ENCODE measurements at regions not wholly inside any gene's neighbourhood (a gene's known extent, or its start where the extent isn't known, plus 50 kb on each side); places are given as distances from the start of the nearest gene placed in this dataset.
"Not testable (repeated sequence)": the region's sequence is repeated elsewhere in the genome, so short reads cannot be mapped to it uniquely, and the experiment has no call there.

- ATAC-seq (no peak), DNase-seq (no peak)
- intact Hi-C loops (cut with DNase I, micrococcal nuclease) = no loop called here
These were observed 559.8 kb upstream of the FANCL start for GRCh38 chr2:58800881-58801280.

GRCh38 chr2:58798676-58799208, 557.6 kb upstream of the FANCL start:
- no peak for ATAC-seq
- DNase-seq = no peak
- intact Hi-C loops (cut with DNase I, micrococcal nuclease) = no loop called here

GRCh38 chr2:58796239-58796910, 555.2 kb upstream of the FANCL start:
- intact Hi-C loops (cut with DNase I, micrococcal nuclease) = no loop called here
- no peak for DNase-seq
- ATAC-seq = no peak

GRCh38 chr2:58794916-58795315, 553.8 kb upstream of the FANCL start:
- DNase-seq = no peak
- intact Hi-C loops (cut with DNase I, micrococcal nuclease) = no loop called here
- ATAC-seq = no peak

GRCh38 chr2:58794103-58794502, 553.0 kb upstream of the FANCL start:
- intact Hi-C loops (cut with DNase I, micrococcal nuclease) = no loop called here
- ATAC-seq = no peak

GRCh38 chr2:58788402-58788801, 547.3 kb upstream of the FANCL start:
- intact Hi-C loops (cut with DNase I, micrococcal nuclease) = no loop called here

More at GRCh38 chr2:58794103-58794502, 553.0 kb upstream of the FANCL start:
- no peak for DNase-seq

GRCh38 chr2:58770846-58771245, 529.7 kb upstream of the FANCL start:
- ATAC-seq (no peak), DNase-seq (no peak)
- intact Hi-C loops (cut with DNase I, micrococcal nuclease) = no loop called here

More at GRCh38 chr2:58788402-58788801, 547.3 kb upstream of the FANCL start:
- ATAC-seq = no peak
- DNase-seq = no peak

GRCh38 chr2:58769864-58770234, 528.7 kb upstream of the FANCL start:
- ATAC-seq (no peak), DNase-seq (no peak)
- intact Hi-C loops (cut with DNase I, micrococcal nuclease) = loop anchor here in 1 of 2 donors (10.0 kb wide), 1 partner anchor 1805 kb away; no protein-coding TSS in a partner anchor

- DNase-seq (no peak), ATAC-seq (no peak)
- intact Hi-C loops (cut with DNase I, micrococcal nuclease) = loop anchor here in 1 of 2 donors (10.0 kb wide), 1 partner anchor 1806 kb away; no protein-coding TSS in a partner anchor
These were observed 528.2 kb upstream of the FANCL start for GRCh38 chr2:58769111-58769863.

- intact Hi-C loops (cut with DNase I, micrococcal nuclease) = loop anchor here in 1 of 2 donors (10.0 kb wide), 1 partner anchor 1806 kb away; no protein-coding TSS in a partner anchor
- ATAC-seq = no peak
- no peak for DNase-seq
These were observed 527.6 kb upstream of the FANCL start for GRCh38 chr2:58768715-58769080.

GRCh38 chr2:58767828-58768714, 526.9 kb upstream of the FANCL start:
- intact Hi-C loops (cut with DNase I, micrococcal nuclease) = loop anchor here in 1 of 2 donors (10.0 kb wide), 1 partner anchor 1807 kb away; no protein-coding TSS in a partner anchor
- ATAC-seq = no peak
- DNase-seq = no peak

- DNase-seq (no peak), ATAC-seq (no peak)
- intact Hi-C loops (cut with DNase I, micrococcal nuclease) = loop anchor here in 1 of 2 donors (10.0 kb wide), 1 partner anchor 1810 kb away; no protein-coding TSS in a partner anchor
These were observed 523.4 kb upstream of the FANCL start for GRCh38 chr2:58764338-58765104.

- DNase-seq (peak in 1 of 2 donors; percentile 36), ATAC-seq (peak; percentile 66)
- intact Hi-C loops (cut with DNase I, micrococcal nuclease) = loop anchor here in 1 of 2 donors (10.0 kb wide), 1 partner anchor 1813 kb away; no protein-coding TSS in a partner anchor
These were observed 521.2 kb upstream of the FANCL start for GRCh38 chr2:58762176-58762781.

GRCh38 chr2:58757971-58758370, 516.8 kb upstream of the FANCL start:
- intact Hi-C loops (cut with DNase I, micrococcal nuclease) = no loop called here
- DNase-seq = no peak
- ATAC-seq = no peak

- intact Hi-C loops (cut with DNase I, micrococcal nuclease) = no loop called here
- no peak for ATAC-seq
- DNase-seq = no peak
These were observed 515.2 kb upstream of the FANCL start for GRCh38 chr2:58756336-58756735.

GRCh38 chr2:58752507-58752906, 511.4 kb upstream of the FANCL start:
- intact Hi-C loops (cut with DNase I, micrococcal nuclease); DNase-seq; ATAC-seq: not testable (repeated sequence)

GRCh38 chr2:58751676-58752075, 510.6 kb upstream of the FANCL start:
- intact Hi-C loops (cut with DNase I, micrococcal nuclease); DNase-seq; ATAC-seq: not testable (repeated sequence)

GRCh38 chr2:58749041-58749440, 507.9 kb upstream of the FANCL start:
- DNase-seq = no peak
- intact Hi-C loops (cut with DNase I, micrococcal nuclease) = no loop called here
- ATAC-seq = no peak

Measured in left colon (tissue), 2 donors.